Ramos (cell line): ENCODE measurements at regions not wholly inside any gene's neighbourhood (a gene's known extent, or its start where the extent isn't known, plus 50 kb on each side); places are given as distances from the start of the nearest gene placed in this dataset.
"Not testable (repeated sequence)": the region's sequence is repeated elsewhere in the genome, so short reads cannot be mapped to it uniquely, and the experiment has no call there.

Experiments
- in situ Hi-C: fragments of 300-500 bp; cut with MboI; formaldehyde crosslinking; loops from one replicate; pipeline ENCODE4 v1.14.3; 2022; ENCODE audit warnings: low sequenced_read_pairs; ENCODE audit not compliant: unreplicated experiment

GRCh38 chrX:819684-820083, 189.1 kb downstream of the SHOX start:
- in situ Hi-C loops, result no loop called here

DNA sequence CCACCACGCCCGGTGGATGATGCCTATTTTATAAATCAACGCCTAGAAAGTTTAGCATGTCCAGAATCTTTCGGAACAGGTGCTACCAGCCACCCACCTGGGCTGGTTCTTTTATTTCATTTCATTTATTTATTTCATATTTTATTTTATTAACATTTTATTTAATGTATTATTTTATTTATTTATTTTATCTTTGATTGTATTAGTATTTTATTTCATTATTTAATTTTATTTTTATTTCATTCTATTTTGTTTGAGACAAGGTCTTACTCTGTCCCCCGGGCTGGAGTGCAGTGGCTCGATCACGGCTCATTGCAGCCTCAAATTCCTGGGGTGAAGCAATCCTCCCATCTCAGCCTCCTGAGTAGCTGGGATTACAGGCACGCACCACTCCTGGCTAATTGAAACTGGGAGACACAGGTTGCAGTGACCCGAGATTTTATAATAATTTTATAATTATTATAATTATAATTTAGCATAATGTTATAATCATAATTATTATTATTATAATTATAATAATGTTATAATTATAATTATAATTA, 187.2 kb downstream of the SHOX start:
- in situ Hi-C loops, result no loop called here

DNA sequence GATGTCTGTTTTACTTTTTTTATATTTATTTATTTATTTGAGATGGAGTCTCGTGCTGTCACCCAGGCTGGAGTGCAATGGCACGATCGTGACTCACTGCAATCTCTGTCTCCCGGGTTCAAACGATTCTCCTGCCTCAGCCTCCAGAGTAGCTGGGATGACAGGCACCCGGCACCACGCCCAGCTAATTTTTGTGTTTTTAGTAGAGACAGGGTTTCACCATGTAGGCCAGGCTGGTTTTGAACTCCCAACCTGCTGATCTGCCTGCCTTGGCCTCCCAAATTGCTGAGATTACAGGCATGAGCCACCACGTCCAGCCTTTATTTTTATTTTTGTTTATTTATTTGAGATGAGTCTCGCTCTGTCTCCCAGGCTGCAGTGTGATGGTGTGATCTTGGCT, 186.6 kb downstream of the SHOX start:
- in situ Hi-C loops, result not testable (repeated sequence)

DNA sequence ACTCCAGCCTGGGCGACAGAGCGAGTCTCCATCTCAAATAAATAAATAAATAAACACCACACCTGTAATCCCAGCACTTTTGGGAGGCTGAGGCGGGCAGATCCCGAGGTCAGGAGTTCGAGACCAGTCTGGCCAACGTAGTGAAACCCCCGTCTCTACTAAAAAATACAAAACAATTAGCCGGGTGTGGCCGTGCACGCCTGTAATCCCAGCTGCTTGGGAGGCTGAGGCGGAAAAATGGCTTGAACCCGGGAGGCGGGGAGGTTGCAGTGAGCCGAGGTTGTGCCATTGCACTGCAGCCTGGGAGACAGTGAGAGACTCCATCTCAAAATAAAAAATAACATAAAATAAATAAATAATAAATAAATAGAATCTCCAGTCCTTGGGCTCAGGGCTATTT, 185.8 kb downstream of the SHOX start:
- in situ Hi-C loops, result no loop called here

- in situ Hi-C loops, result no loop called here
Measured at GRCh38 chrX:810186-810585, 179.6 kb downstream of the SHOX start.

DNA sequence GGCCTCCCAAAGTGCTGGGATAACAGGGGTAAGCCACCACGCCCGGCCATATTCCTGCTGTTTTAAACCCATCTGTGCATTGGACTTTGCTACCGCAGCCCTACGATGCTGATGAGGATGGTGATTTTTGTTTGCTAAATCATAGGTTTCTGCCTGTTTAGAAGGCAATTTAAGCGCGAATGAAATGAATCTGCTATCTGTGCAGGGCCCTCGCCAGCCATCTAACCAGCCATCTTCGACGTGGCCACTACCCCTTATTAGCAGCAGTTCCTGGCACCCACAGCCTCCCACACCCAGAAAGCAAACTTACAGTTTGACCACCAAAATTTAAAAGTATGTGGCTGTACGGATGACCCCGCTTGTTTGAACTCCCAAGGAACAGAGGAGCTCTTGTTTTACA, 178.5 kb downstream of the SHOX start:
- in situ Hi-C loops, result no loop called here

DNA sequence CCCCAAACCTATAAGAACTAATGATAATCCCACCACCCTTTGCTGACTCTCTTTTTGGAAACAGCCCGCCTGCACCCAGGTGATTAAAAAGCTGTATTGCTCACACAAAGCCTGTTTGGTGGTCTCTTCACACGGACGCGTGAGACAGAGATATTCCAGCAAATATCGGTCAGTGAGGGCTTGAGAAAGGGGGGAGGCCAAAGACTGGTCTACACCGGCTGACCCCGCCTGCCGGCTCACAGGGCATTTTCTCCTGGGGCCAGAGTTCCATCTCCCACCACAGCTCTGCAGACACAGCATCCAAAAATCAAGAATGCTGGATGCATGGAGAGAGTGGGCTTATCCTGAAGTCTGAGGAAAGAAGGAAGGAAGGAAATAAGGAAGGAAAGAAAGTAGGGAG, 176.0 kb downstream of the SHOX start:
- in situ Hi-C loops, result no loop called here

DNA sequence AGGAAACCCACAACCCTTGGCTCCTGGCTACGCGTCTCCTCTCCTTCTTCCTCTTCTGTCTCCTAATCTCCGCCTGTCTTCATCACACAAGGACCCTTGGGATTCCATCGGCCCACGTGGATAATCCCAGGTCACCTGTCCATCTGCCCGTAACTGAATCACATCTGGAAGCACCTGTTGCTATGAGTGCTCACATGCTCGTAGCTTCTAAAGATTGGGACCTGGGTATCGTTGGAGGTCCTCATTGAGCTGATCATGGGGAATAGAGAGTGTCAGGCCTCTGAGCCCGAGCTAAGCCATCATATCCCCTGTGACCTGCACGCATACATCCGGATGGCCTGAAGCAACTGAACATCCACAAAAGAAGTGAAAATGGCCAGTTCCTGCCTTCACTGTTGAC, 175.4 kb downstream of the SHOX start:
- in situ Hi-C loops, result no loop called here

- in situ Hi-C loops, result no loop called here
Measured at GRCh38 chrX:805103-805670, 174.6 kb downstream of the SHOX start.

DNA sequence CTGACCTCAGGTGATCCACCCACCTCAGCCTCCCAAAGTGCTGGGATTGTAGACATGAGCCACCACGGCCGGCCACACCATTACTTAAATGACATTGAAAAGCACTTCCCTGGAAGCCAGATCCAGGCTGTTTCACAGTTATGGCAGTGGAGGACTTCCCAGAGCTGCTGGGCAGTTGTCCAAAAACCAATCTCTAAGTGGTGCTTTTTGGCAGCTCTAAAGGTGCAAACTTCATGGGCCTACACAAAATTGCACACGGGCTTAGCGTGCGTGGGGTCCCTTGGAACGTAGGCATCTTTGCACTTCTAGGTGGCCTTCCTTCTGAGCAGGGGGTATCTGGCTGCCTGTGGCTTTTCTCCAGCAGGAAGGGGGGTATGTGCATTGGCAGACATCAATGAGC, 172.3 kb downstream of the SHOX start:
- in situ Hi-C loops, result no loop called here

GRCh38 chrX:799808-800207, 169.2 kb downstream of the SHOX start:
- in situ Hi-C loops, result no loop called here

- in situ Hi-C loops, result no loop called here
Measured at GRCh38 chrX:794311-794710, 163.7 kb downstream of the SHOX start.

DNA sequence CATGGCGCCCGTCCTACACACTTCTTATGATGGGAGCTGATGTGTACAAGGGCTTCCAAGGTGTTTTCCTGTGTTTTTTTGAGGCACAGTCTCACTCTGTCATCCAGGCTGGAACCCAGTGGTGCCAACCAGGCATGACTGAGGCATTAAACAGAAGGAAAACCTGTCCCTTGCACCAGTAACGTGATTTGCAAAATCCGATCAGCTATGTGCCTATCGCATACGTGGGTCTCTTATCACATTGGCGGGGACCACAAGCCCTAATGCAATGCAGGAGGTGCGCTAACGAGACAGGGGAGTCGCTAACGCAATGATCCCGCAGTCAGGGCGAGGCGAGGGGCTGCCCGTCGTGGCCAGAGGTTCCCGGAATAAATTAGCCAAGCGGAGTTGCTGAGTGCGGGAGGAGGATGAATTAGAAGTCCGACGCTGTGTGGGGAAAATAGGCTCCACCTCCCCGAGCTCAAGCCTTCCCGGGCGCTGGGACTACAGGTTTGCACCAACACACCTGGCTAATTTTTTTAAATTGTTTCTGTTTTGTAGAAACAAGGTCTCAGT, 162.7 kb downstream of the SHOX start:
- in situ Hi-C loops, result no loop called here

GRCh38 chrX:791479-792034, 161.0 kb downstream of the SHOX start:
- in situ Hi-C loops, result no loop called here

- in situ Hi-C loops, result no loop called here
Measured at GRCh38 chrX:790783-791360, 160.3 kb downstream of the SHOX start.

GRCh38 chrX:790041-790506, 159.5 kb downstream of the SHOX start:
- in situ Hi-C loops, result no loop called here

DNA sequence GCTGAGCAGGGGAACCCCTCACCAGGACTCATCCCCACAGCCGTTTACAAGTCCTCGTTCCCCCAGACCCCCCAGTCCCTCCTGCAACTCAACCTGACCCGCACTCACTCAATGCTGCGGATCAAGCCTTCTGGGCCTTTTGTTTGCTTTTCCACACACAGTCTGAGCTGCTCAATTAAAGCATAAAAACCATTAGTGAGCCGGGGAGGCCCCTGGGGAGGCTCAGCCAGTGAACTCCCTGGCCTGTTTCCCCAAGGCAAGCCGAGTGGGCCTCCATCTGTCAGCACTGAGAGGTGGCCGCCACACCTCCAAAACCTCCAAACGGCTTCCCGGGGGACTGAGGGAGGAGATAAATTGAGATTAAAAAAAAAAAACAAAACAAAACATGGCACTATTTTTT, 158.5 kb downstream of the SHOX start:
- in situ Hi-C loops, result no loop called here

DNA sequence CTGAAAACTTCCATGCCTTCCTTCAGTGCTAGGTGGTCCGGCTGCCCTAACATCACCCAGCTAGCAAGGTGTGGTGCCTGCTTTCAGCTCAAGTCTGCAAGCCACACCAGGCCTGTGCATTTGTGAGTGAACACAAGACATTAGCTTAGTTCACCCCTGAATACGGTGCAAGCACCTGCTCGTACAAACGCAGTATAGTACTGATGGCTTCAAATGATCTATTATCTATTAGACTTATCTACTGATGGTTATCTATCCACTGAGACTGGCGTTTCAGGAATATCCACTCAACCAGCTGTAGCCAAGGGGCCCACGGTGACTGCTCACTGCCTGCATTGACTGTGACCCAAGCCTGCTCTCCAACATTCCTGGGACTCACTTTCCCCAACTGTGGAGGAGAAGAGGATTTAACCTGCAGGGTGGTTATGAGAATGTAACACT, 155.9 kb downstream of the SHOX start:
- in situ Hi-C loops, result no loop called here

DNA sequence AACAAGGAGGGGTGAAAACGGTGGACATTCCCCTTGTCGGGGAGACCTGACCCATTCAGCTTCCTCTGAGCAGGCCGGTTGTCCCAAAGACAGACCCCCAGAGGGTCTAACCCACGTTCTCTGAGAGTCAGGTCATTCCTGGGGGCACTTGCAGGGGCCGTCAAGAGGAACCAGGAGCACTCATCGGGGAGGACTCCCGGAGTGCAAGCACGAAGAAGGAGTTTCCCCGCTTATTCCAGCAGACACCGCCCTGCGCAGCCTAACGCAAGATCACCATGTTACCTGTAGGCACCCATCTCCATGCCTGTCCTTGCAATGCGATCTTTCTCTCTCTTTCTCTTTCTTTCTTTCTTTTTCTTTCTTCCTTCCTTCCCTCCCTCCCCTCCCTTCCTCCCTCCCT, 154.2 kb downstream of the SHOX start:
- in situ Hi-C loops, result no loop called here

DNA sequence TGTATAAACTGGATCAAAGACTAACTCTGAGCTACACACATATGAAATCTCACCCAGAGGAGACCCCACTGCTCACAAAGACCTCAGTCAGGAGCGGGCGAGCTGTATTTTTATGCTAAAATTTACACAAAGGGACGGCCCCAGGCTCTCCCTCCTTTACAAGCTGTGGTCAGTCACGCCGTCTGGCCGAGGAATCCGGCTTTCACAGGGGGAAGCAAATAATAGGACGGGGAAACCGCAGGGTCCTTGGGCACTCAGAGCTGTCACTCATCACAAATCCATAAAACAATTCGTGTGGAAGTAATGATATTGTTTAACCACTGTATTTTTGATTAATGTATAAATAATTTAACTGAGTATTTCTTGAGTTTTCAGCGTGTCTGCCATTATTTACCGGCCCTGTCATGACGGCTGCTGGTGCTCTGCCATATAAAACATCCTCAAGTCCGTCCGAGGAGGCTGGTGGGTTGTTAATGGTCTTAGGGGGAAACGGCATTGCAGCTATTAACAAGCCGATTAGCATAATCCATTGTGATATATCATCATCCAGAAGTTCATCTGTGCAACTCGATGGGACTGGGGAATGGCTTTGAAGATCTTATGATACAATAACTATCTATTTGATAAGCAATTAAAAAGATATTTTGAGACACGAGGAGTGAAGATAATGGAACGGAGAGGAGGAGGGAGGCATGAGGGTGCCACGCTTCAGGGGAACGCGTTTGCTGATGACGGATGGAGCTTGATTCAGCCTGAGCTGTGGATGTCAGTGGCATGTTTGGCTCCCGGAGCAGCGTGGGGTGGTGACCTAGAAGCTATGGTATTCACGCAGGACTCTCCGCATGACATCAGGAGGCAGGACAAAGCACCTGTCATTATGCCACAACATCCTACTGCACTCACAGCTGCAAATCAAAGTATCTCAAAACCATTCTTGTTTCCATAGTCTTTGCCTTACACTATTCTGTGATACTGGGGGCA, 150.9 kb downstream of the SHOX start:
- in situ Hi-C loops, result no loop called here
